H1 (cell line): ENCODE measurements at regions not wholly inside any gene's neighbourhood (a gene's known extent, or its start where the extent isn't known, plus 50 kb on each side); places are given as distances from the start of the nearest gene placed in this dataset.

Experiments
- CTCF ChIA-PET: fragments of 300-600 bp; sonication (Branson Sonifier 250); formaldehyde crosslinking; loops from one replicate; lab custom pipeline; 2021; ENCODE audit not compliant: partially characterized antibody; lab: Charles Lee
- POLR2A ChIA-PET: fragments of 300-600 bp; sonication (Branson Sonifier 250); formaldehyde crosslinking; loops from one replicate; lab custom pipeline; 2021; ENCODE audit warnings: inconsistent platforms; ENCODE audit not compliant: partially characterized antibody; lab: Charles Lee
- DNase-seq, 2 experiments: peaks; one replicate each; pipeline versions ENCODE4 v3.0.0 to v3.0.0-alpha.2; 2010 to 2022; ENCODE audit warnings: low spot score in 2 of 2, low read depth in 1 of 2, mixed read lengths in 1 of 2
- FAIRE-seq: peaks from 2 replicates; lab custom pipeline; 2011; peaks lifted over from hg19 to GRCh38; lab: Jason Lieb, UNC
- H2AFZ ChIP-seq: 2 replicates; pipeline ENCODE4 v1.8.1; 2012; ENCODE audit warnings: low read length, inconsistent platforms
- H2AK5ac ChIP-seq: 2 replicates; pipeline ENCODE4 v1.6.1; 2013; ENCODE audit warnings: low read depth, low read length
- H2BK120ac ChIP-seq: replicated peaks from 2 replicates; pipeline ENCODE3; 2013; ENCODE audit warnings: low read depth, low read length, inconsistent platforms
- H2BK12ac ChIP-seq: 2 replicates; pipeline ENCODE4 v1.6.1; 2013; ENCODE audit warnings: low read depth, low read length
- H2BK15ac ChIP-seq: 2 replicates; pipeline ENCODE4 v1.6.1; 2013; ENCODE audit warnings: low read length
- H2BK20ac ChIP-seq: 2 replicates; pipeline ENCODE4 v1.6.1; 2013; ENCODE audit warnings: low read length
- H2BK5ac ChIP-seq: 2 replicates; pipeline ENCODE4 v1.6.1; 2013; ENCODE audit warnings: low read depth, low read length
- H3K14ac ChIP-seq: 2 replicates; pipeline ENCODE4 v1.6.1; 2013; ENCODE audit warnings: inconsistent platforms; ENCODE audit not compliant: insufficient read length
- H3K18ac ChIP-seq: 2 replicates; pipeline ENCODE4 v1.6.1; 2013; ENCODE audit warnings: low read length; ENCODE audit errors: extremely low read depth
- H3K23ac ChIP-seq: 2 replicates; pipeline ENCODE4 v1.6.1; 2013; ENCODE audit warnings: inconsistent platforms; ENCODE audit not compliant: insufficient read length
- H3K23me2 ChIP-seq: 2 replicates; pipeline ENCODE4 v1.6.1; 2013; ENCODE audit warnings: low read depth, low read length
- H3K27ac ChIP-seq: 2 replicates; pipeline ENCODE4 v1.6.1; 2011; ENCODE audit warnings: low read depth, low read length, inconsistent platforms
- H3K27me3 ChIP-seq, 4 experiments: replicated peaks in 1 of 4; 1 replicate in 1 of 4; 2 replicates in 3 of 4; pipeline versions ENCODE4 v1.6.1 to v1.8.1; 2011 to 2013; ENCODE audit warnings: low read length in 3 of 4, mild to moderate bottlenecking in 3 of 4, inconsistent platforms in 2 of 4, mixed read lengths in 2 of 4, moderate library complexity in 1 of 4; ENCODE audit not compliant: control insufficient read depth in 3 of 4, insufficient read depth in 3 of 4; ENCODE audit errors: extremely low read depth in 1 of 4
- H3K36me3 ChIP-seq, 4 experiments: 2 replicates each; pipeline versions ENCODE4 v1.6.1 to v1.8.1; 2011 to 2013; ENCODE audit warnings: mild to moderate bottlenecking in 4 of 4, low read length in 3 of 4, moderate library complexity in 2 of 4, control low read depth in 1 of 4, inconsistent platforms in 1 of 4; ENCODE audit not compliant: insufficient read depth in 4 of 4, control insufficient read depth in 2 of 4
- H3K4ac ChIP-seq: replicated peaks from 2 replicates; pipeline ENCODE3; 2013; ENCODE audit warnings: low read length, low read depth, mixed read lengths, inconsistent platforms; ENCODE audit not compliant: insufficient read length
- H3K4me1 ChIP-seq, 4 experiments: replicated peaks in 1 of 4; 1 replicate in 1 of 4; 2 replicates in 3 of 4; pipeline versions ENCODE4 v1.6.1 to v1.8.1; 2011 to 2013; ENCODE audit warnings: low read length in 3 of 4, inconsistent platforms in 2 of 4, mixed read lengths in 1 of 4; ENCODE audit not compliant: insufficient read depth in 4 of 4, control insufficient read depth in 3 of 4
- H3K4me2 ChIP-seq, 2 experiments: 2 replicates each; pipeline versions ENCODE4 v1.6.1 to v1.8.1; 2011 to 2013; ENCODE audit warnings: low read depth in 2 of 2, low read length in 2 of 2, control low read depth in 1 of 2, inconsistent platforms in 1 of 2, mild to moderate bottlenecking in 1 of 2; ENCODE audit not compliant: insufficient read depth in 1 of 2
- H3K4me3 ChIP-seq, 4 experiments: fragments of 200-600, 300-600 bp in 1 of 4; sonication (generic), shearing (Covaris generic), sonication (Bioruptor Twin) in 1 of 4; 2 replicates each; pipeline versions ENCODE4 v1.5.1 to v1.8.1; 2011 to 2016; ENCODE audit warnings: low read length in 4 of 4, low read depth in 3 of 4, control low read depth in 2 of 4, inconsistent platforms in 2 of 4, mild to moderate bottlenecking in 2 of 4, mixed read lengths in 1 of 4, moderate library complexity in 1 of 4; ENCODE audit not compliant: insufficient read depth in 2 of 4; ENCODE audit errors: extremely low read depth in 1 of 4
- H3K56ac ChIP-seq: replicated peaks from 2 replicates; pipeline ENCODE3; 2013; ENCODE audit warnings: low read depth, mild to moderate bottlenecking, mixed read lengths, low read length, inconsistent platforms; ENCODE audit not compliant: insufficient read length
- H3K79me1 ChIP-seq: 2 replicates; pipeline ENCODE4 v1.6.1; 2013; ENCODE audit warnings: low read depth, low read length, control low read depth
- H3K79me2 ChIP-seq, 2 experiments: 2 replicates each; pipeline versions ENCODE4 v1.6.1 to v1.8.1; 2012 to 2013; ENCODE audit warnings: low read length in 2 of 2, mild to moderate bottlenecking in 2 of 2, inconsistent platforms in 1 of 2; ENCODE audit not compliant: insufficient read depth in 2 of 2, control insufficient read depth in 1 of 2
- H3K9ac ChIP-seq, 4 experiments: replicated peaks in 1 of 4; 1 replicate in 1 of 4; 2 replicates in 3 of 4; pipeline versions ENCODE4 v1.6.1 to v1.8.1; 2011 to 2013; ENCODE audit warnings: low read depth in 3 of 4, low read length in 3 of 4, control low read depth in 2 of 4, mild to moderate bottlenecking in 2 of 4, moderate library complexity in 2 of 4, inconsistent platforms in 1 of 4; ENCODE audit errors: extremely low read depth in 1 of 4
- H3K9me3 ChIP-seq, 2 experiments: 2 replicates each; pipeline versions ENCODE4 v1.6.1 to v1.8.1; 2012 to 2013; ENCODE audit warnings: mild to moderate bottlenecking in 2 of 2, moderate library complexity in 2 of 2, control low read depth in 1 of 2, inconsistent platforms in 1 of 2, low read depth in 1 of 2, low read length in 1 of 2, mixed read lengths in 1 of 2; ENCODE audit not compliant: insufficient read depth in 2 of 2
- H4K20me1 ChIP-seq, 2 experiments: replicated peaks in 1 of 2; 2 replicates each; pipeline versions ENCODE3 to v1.8.1; 2011 to 2013; ENCODE audit warnings: inconsistent platforms in 2 of 2, low read length in 2 of 2, mild to moderate bottlenecking in 1 of 2; ENCODE audit not compliant: insufficient read depth in 2 of 2, control insufficient read depth in 1 of 2
- H4K5ac ChIP-seq: 2 replicates; pipeline ENCODE4 v1.6.1; 2013; ENCODE audit warnings: low read length, low read depth, mixed read lengths, inconsistent platforms; ENCODE audit not compliant: insufficient read length
- H4K8ac ChIP-seq: 2 replicates; pipeline ENCODE4 v1.8.0; 2013; ENCODE audit warnings: mild to moderate bottlenecking, moderate library complexity, low read length, inconsistent platforms; ENCODE audit not compliant: insufficient read depth; ENCODE audit errors: extremely low read depth
- H4K91ac ChIP-seq: replicated peaks from 2 replicates; pipeline ENCODE3; 2013; ENCODE audit warnings: low read length, mixed read lengths, inconsistent platforms; ENCODE audit not compliant: insufficient read length
- CBX8 ChIP-seq: fragments of 300-800, 300-1000 bp; sonication (generic); IDR thresholded peaks from 2 replicates; pipeline ENCODE4 v1.7.1; 2016; ENCODE audit warnings: low read depth, low read length, borderline replicate concordance
- CHD1 ChIP-seq: IDR thresholded peaks from 2 replicates; pipeline ENCODE4 v1.6.1; 2012; ENCODE audit warnings: low read depth, low read length, improper control_type of control experiment
- WGBS, 2 experiments: shearing (Covaris generic) in 1 of 2; methylation state at CpG; one replicate each; pipeline versions ENCODE4 v1.1.6 to v1.1.7; 2013 to 2015; ENCODE audit warnings: low lambda C conversion rate in 2 of 2, mixed read lengths in 2 of 2, inconsistent platforms in 1 of 2, low coverage in 1 of 2, missing lambda C conversion rate in 1 of 2; ENCODE audit not compliant: insufficient replicate concordance in 2 of 2, insufficient coverage in 1 of 2, insufficient read length in 1 of 2; ENCODE audit errors: extremely low coverage in 1 of 2, missing lambda C conversion rate in 1 of 2; 5-methylcytosine and 5-hydroxymethylcytosine counted together

GRCh38 chr14:39722547-39723273 is 290.5 kb upstream of the FBXO33 start:
- Histone ChIP-seq H4K5ac (no peak overlapping the region), H3K4ac (no peak overlapping the region), H3K18ac (no peak overlapping the region), H3K23ac (no peak overlapping the region), H2BK15ac (no peak overlapping the region), H2BK120ac (no peak overlapping the region), H3K9me3 (no peaks in the 10 kb centered on the region), H3K27ac (no peak overlapping the region), H3K79me1 (no peaks in the 10 kb centered on the region), H2BK12ac (no peak overlapping the region), H3K27me3 (no peaks in the 10 kb centered on the region), H4K91ac (no peak overlapping the region), H2AK5ac (no peak overlapping the region), H4K8ac (no peak overlapping the region), H3K4me1 (no peaks in the 10 kb centered on the region), H3K36me3 (no peaks in the 10 kb centered on the region), H2AFZ (no peak overlapping the region), H3K14ac (no peak overlapping the region), H2BK5ac (no peak overlapping the region), H3K56ac (no peak overlapping the region), H3K79me2 (no peaks in the 10 kb centered on the region), H3K23me2 (no peaks in the 10 kb centered on the region), H3K4me2 (no peak overlapping the region), H2BK20ac (no peak overlapping the region), H4K20me1 (peaks cover 0 to 1% of the 10 kb centered on the region in 2 experiments), H3K4me3 (no peak overlapping the region), H3K9ac (no peak overlapping the region)
- DNase-seq: no peak
- 89% methylated on average over 2 of the region's 2 CpGs; no CpG with 5 or more reads in 1 of the 2 experiments for WGBS, 2 experiments
- CTCF ChIA-PET: interaction anchor here (0.8 to 1.0 kb wide), 2 partner anchors 8 to 9 kb away, joined by 3 to 4 read pairs; no protein-coding TSS in a partner anchor
- POLR2A ChIA-PET: no interaction called here
- FAIRE-seq: no peak
- TF ChIP-seq CHD1 (no peak), CBX8 (no peak)
